ENCODE measurements at regions not wholly inside any gene's neighbourhood (a gene's known extent, or its start where the extent isn't known, plus 50 kb on each side); places are given as distances from the start of the nearest gene placed in this dataset.

- H3K36me3 ChIP-seq, result no peaks in the 10 kb centered on the region
- WGBS, 4 donors, result 88 to 97% (median 90%) methylated on average over 6 of the region's 6 CpGs
- no peaks in the 10 kb centered on the region for H3K9me3 ChIP-seq
- H3K4me3 ChIP-seq, result no peak overlapping the region
- ATAC-seq (no peak), DNase-seq (peak in 1 of 5 donors; percentile 22)
- H3K27ac ChIP-seq, result no peak overlapping the region
- no peak for TF ChIP-seq POLR2A (IDR thresholded peaks at IDR 0.05)
- TF ChIP-seq, protein P1, sequence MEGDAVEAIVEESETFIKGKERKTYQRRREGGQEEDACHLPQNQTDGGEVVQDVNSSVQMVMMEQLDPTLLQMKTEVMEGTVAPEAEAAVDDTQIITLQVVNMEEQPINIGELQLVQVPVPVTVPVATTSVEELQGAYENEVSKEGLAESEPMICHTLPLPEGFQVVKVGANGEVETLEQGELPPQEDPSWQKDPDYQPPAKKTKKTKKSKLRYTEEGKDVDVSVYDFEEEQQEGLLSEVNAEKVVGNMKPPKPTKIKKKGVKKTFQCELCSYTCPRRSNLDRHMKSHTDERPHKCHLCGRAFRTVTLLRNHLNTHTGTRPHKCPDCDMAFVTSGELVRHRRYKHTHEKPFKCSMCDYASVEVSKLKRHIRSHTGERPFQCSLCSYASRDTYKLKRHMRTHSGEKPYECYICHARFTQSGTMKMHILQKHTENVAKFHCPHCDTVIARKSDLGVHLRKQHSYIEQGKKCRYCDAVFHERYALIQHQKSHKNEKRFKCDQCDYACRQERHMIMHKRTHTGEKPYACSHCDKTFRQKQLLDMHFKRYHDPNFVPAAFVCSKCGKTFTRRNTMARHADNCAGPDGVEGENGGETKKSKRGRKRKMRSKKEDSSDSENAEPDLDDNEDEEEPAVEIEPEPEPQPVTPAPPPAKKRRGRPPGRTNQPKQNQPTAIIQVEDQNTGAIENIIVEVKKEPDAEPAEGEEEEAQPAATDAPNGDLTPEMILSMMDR (IDR thresholded peaks at IDR 0.05), result no peak
- peaks cover 0 to 11% (median 0%) of the 10 kb centered on the region in 9 donors for H3K27me3 ChIP-seq
- H3K4me1 ChIP-seq, result peaks cover 0 to 20% (median 6%) of the 10 kb centered on the region in 12 donors
- intact Hi-C loops (cut with DNase I), result loop anchor here in 5 of 10 donors (5.0 to 10.0 kb wide), 3 partner anchors 234 to 484 kb away; a partner anchor contains a TSS
These were observed 67.2 kb upstream of the LMO1 start for GRCh38 chr11:8330896-8331295.

- H3K4me3 ChIP-seq, result no peak overlapping the region
- DNase-seq, result peak in 1 of 5 donors; percentile 54
- WGBS, 4 donors, result 45 to 56% (median 52%) methylated on average over 10 of the region's 10 CpGs
- peaks cover 0 to 11% (median 0%) of the 10 kb centered on the region in 9 donors for H3K27me3 ChIP-seq
- TF ChIP-seq, protein P1 (IDR thresholded peaks at IDR 0.05), result no peak
- TF ChIP-seq POLR2A (IDR thresholded peaks at IDR 0.05), result no peak
- intact Hi-C loops (cut with DNase I), result loop anchor here in 5 of 10 donors (5.0 to 10.0 kb wide), 3 partner anchors 234 to 484 kb away; a partner anchor contains a TSS
- peaks cover 0 to 20% (median 6%) of the 10 kb centered on the region in 12 donors for H3K4me1 ChIP-seq
- no peaks in the 10 kb centered on the region for H3K9me3 ChIP-seq
- no peak overlapping the region for H3K27ac ChIP-seq
- no peaks in the 10 kb centered on the region for H3K36me3 ChIP-seq
- ATAC-seq, result no peak
These were observed 66.7 kb upstream of the LMO1 start for GRCh38 chr11:8330404-8330803.

DNA sequence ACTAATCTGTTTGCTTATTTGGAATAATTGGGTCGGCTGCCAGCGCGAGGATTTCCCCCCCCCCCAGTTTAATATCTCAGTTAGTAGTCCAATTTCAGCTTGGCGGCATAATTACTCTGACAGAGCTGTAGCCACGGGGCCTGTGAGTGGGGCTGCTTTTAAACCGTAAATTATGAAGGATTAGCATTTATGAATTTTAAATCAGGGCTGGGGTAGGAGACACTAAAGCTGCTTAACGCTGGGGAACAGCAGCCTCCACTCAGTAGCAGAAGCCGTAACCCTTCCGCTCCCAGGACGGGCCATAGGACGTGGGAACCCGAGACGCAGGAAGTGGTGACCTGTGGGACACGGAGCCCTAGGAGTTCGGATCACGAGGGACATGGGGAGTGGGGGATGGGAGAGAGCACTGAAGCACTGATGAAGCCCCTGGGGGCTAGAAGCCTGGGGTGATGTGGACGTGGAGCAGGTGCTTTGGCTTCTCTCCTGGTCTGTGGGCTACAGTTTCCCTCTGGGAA is 66.2 kb upstream of the LMO1 start:
- no peak overlapping the region for H3K4me3 ChIP-seq
- H3K4me1 ChIP-seq, result peaks cover 0 to 20% (median 6%) of the 10 kb centered on the region in 12 donors
- intact Hi-C loops (cut with DNase I), result loop anchor here in 6 of 10 donors (5.0 to 10.0 kb wide), 4 partner anchors 105 to 485 kb away; a partner anchor contains a TSS
- H3K9me3 ChIP-seq, result no peaks in the 10 kb centered on the region
- peaks cover 0 to 11% (median 0%) of the 10 kb centered on the region in 9 donors for H3K27me3 ChIP-seq
- no peaks in the 10 kb centered on the region for H3K36me3 ChIP-seq
- no peak overlapping the region for H3K27ac ChIP-seq
- no peak for TF ChIP-seq POLR2A (IDR thresholded peaks at IDR 0.05)
- TF ChIP-seq, protein P1 (IDR thresholded peaks at IDR 0.05), result no peak
- DNase-seq, result peak in 2 of 5 donors; percentile 44 to 61
- no peak for ATAC-seq
- 46 to 61% (median 56%) methylated on average over 17 of the region's 17 CpGs for WGBS, 4 donors

GRCh38 chr11:8329336-8329735 is 65.7 kb upstream of the LMO1 start:
- DNase-seq, result peak in 1 of 5 donors; percentile 26
- intact Hi-C loops (cut with DNase I), result loop anchor here in 2 of 10 donors (10.0 kb wide), 2 partner anchors 105 to 235 kb away; no protein-coding TSS in a partner anchor
- H3K27me3 ChIP-seq, result peaks cover 0 to 11% (median 0%) of the 10 kb centered on the region in 9 donors
- H3K4me3 ChIP-seq, result peak overlapping the region in 9 of 12 donors; percentile 22 to 47 (median 38)
- no peaks in the 10 kb centered on the region for H3K9me3 ChIP-seq
- no peak for TF ChIP-seq POLR2A (IDR thresholded peaks at IDR 0.05)
- TF ChIP-seq, protein P1 (IDR thresholded peaks at IDR 0.05), result no peak
- ATAC-seq, result no peak
- H3K27ac ChIP-seq, result peak overlapping the region in 1 of 12 donors; percentile 48
- peaks cover 0 to 20% (median 6%) of the 10 kb centered on the region in 12 donors for H3K4me1 ChIP-seq
- WGBS, 4 donors, result 78 to 82% (median 80%) methylated on average over 5 to 6 of the region's 6 CpGs
- no peaks in the 10 kb centered on the region for H3K36me3 ChIP-seq
